Panc1 (cell line): ENCODE measurements at regions not wholly inside any gene's neighbourhood (a gene's known extent, or its start where the extent isn't known, plus 50 kb on each side); places are given as distances from the start of the nearest gene placed in this dataset.

Experiments used
- CTCF ChIP-seq: fragments of 450-650 bp; IDR thresholded peaks from 2 replicates; pipeline ENCODE4 v1.5.1; 2017; ENCODE audit warnings: mild to moderate bottlenecking
- TCF7L2 ChIP-seq: IDR thresholded peaks from 2 replicates; pipeline ENCODE4 v1.6.1; 2011; ENCODE audit warnings: mild to moderate bottlenecking, low read depth, low read length, inconsistent platforms

GRCh38 chr7:11957956-11958355, 126.0 kb upstream of the THSD7A start:
- TF ChIP-seq TCF7L2 (no peak), CTCF (no peak)
